NCI-H82 (cell line): ENCODE measurements at regions not wholly inside any gene's neighbourhood (a gene's known extent, or its start where the extent isn't known, plus 50 kb on each side); places are given as distances from the start of the nearest gene placed in this dataset.

ENCODE experiments used
- DNase-seq: peaks from one replicate; lab custom pipeline; 2025; lab: John Stamatoyannopoulos, UW

- no peak for DNase-seq
Observed at GRCh38 chr10:128711806-128712205, 585.6 kb upstream of the MKI67 start.

DNA sequence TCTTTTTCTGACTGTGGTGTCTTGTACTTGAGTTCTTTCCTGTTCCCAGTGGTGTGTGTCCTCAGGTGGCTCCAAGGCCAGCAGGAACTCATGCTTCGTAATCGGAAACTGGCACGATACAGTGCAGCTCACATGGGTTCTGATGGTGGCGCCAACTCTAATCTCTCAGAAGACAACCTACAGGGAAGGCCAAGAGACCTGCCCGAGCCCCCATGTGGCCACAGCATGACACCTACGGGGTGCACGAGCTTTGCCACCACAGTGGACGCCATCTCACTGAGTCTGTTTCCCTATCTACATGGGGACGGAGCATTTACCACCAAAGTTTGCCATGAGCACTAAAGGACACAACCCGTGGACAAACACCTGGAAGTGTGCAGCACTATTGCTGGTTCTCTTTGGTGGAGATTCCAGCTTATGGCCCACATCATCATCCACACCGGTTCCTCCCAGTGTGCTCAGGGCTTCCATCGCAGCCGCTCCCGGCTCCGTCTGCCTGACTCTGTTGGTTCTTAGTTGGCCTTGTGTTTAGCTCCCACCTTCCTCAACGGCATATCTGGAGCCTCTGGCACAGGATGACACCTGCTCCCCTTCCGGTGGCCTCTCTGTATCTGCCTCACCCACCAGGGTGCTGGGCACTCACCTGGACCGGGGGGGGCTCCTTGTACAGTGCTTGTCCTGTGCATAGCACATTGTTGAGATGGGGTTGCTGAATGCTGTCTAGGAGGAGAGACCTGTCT is 586.6 kb upstream of the MKI67 start:
- DNase-seq = no peak

- DNase-seq = no peak
Observed at GRCh38 chr10:128713471-128713870, 587.2 kb upstream of the MKI67 start.

- no peak for DNase-seq
Observed at GRCh38 chr10:128713874-128714570, 587.8 kb upstream of the MKI67 start.

DNA sequence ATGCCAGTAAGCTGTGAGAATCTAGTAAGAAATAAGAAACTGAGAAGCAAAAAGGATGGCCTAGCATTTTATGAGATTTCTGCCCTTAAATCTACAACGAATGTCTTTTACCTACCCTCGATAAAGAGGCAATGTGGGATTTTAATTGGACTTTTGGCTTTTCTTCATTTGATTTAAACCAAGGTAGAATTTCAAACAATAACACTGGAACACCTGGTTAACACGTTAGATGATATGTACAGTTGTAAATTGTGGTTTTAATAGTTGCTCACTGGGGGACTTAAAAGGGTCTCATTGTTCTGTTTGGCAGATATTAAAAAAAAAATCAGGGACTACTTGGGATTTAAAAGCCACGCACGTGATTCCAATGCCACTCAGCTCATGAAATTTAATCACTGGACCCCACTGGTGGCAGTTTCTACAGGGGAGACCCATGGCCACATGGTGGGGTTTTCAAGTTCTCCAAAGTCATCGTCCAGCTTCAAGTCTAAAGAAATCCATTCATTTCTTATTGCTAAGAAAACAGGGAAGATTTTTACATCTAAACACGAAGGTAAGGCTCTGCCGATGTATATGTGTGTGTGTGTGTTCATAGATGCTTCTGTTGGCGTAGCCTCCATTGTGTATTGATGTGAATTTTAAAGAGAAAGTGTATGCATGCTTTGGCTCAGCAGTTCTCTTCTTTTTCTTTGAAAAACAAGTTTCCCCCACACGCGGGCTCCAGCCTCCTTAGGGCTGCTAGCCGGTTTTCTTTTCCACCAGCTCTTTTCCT is 588.6 kb upstream of the MKI67 start:
- no peak for DNase-seq

DNA sequence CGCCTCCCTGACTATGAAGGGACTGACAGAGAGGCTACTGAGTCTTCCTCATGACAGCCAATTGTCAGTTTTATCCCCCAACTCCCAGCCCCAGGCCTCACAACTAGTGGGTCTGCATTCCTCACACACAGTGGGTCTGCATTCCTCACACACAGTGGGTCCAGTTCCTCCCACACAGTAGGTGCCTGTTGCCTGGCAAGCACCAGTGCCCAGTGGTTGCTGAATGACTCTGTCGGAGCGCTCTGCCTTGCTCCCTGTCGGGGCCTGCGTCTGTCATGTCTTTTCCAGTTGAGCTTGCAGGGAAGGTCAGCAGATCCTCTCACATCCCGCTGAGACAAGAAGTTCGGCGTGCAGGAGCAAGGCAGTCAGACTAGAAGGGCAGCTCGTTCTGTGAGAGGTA is 590.0 kb upstream of the MKI67 start:
- DNase-seq = no peak

DNA sequence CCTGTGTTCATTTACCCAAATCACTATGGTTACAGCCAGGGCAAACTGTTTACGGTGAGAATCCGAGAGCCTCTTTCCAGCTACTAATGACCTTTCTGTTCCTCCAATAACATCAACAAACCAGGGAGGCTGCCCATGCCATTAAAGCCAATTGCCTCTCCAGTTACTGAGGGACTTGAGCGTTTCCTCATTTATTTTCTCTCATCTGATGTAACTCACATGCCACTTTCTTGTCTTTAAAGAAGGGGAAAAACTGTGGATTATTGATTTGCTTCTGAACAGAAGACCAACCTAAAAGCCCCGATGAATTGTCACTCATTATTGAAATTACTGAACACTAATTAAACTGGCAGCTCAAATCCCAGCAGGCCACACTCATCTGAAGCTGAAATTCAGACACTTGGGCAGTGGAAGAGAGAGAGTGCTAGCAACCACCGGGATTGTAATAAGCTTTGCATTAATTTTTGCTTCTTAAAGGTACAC is 595.8 kb upstream of the MKI67 start:
- DNase-seq = no peak

- DNase-seq = no peak
Observed at GRCh38 chr10:128722947-128723346, 596.7 kb upstream of the MKI67 start.

GRCh38 chr10:128723631-128724205 is 597.5 kb upstream of the MKI67 start:
- DNase-seq = no peak

GRCh38 chr10:128725531-128725930 is 599.3 kb upstream of the MKI67 start:
- DNase-seq = no peak

DNA sequence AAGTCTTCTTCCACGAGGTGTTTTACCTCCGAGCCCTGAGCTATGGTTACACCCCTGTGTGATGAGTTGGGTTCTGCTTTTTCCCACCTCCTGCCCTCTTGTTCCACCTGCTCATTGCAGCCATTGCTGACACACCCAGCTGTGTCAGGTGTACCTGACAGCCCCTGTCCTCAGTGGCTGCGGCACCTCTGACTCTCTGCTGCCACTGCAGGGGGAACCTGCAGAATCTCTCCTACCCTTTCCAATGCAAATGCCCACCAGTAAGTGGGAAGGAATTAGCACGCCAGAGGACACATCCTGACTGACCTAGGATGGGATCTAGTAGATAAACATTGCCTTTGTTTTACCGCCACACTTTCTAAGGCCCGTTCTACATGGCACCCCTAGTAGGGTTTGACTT is 600.9 kb upstream of the MKI67 start:
- no peak for DNase-seq

DNA sequence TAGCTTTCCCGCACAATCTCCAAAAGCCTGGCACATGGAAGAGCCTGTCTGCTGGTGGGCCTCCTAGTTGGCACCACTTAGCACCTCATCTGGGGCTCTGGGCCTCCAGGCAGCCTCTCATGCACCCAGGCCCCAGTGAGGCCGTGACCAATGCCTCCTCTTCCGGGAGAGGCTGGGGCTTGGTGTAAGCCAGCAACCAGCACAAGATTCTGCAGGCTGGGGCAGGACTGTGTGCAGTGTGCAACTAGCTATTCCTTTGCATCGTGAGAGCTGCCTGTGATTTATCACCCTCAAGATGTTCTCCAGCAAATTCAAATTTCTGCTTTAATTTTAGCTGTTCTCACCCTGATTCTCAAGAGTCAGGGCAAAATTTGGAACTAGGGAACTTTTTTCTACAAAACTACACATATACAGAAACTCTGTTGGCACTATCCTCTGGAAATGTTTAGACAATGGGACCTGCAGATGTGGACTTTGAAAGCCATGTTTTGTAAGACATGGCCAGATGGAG is 603.7 kb upstream of the MKI67 start:
- DNase-seq = no peak

DNA sequence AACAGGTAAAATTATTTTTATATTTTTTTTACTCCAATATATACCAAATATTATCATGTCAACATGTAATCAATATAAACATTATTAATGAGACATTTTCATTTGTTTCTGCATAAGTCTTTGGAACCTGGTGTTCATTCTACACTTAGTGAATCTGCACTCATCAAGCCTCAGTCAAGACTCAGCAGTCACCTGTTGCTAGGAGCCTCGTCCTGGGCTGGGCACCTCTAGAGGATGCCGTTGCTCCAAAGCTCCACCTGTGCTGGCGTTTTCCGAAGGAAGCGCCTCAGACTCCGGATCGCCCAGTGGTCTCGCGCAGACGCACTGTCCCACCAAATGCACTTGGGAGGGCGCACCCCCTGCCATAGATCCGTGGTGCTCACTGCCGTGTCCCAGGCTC is 604.7 kb upstream of the MKI67 start:
- DNase-seq = no peak

- no peak for DNase-seq
Observed at GRCh38 chr10:128734161-128734560, 607.9 kb upstream of the MKI67 start.

- DNase-seq = no peak
Observed at GRCh38 chr10:128734734-128735133, 608.5 kb upstream of the MKI67 start.

- DNase-seq = no peak
Observed at GRCh38 chr10:128735996-128736395, 609.8 kb upstream of the MKI67 start.

DNA sequence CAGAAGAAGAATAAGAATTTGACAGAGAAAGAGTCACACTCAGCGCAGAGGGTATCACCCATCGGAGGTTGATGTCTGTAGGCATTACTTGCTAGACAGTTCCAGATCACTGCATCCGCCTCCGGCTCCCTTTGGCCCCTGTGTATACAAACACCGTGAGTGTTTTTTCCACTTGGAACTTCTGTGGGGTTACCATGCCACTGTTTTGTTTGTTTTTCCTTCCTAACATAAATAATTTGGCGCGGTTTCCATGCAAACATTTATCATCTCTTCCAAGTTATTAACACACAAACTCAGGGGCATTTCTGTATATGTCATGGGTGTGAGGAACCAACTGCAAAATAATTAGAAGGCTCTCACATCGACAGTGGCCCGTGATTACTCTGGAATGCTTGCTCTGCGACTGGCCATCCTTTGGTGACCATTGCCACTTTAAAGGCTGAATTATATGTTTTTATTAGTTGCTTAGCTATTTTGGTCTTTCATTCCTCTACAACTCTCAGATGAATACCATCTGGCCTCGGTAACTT is 612.2 kb upstream of the MKI67 start:
- DNase-seq = no peak

DNA sequence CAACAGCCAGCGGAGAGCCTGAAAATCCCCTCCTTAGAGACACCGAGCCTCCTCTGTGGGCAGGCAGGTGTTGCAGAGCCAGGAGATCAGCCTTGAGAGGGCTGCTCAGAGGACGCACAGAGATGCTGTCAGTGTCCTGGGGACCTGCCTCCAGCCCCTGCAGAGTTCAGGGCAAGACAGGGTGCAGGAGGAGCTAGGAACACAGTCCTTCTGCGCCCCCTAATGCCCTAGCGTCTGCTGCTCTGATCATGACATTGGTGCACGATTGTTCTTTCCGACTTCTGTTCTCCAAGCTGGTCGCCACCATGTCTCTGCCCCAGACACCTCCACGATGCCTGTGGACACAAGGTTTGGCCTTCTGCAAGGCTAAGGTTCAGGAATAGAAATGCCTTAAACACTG is 613.7 kb upstream of the MKI67 start:
- no peak for DNase-seq

- no peak for DNase-seq
Observed at GRCh38 chr10:128741180-128741579, 615.0 kb upstream of the MKI67 start.

- no peak for DNase-seq
Observed at GRCh38 chr10:128741680-128742079, 615.5 kb upstream of the MKI67 start.

DNA sequence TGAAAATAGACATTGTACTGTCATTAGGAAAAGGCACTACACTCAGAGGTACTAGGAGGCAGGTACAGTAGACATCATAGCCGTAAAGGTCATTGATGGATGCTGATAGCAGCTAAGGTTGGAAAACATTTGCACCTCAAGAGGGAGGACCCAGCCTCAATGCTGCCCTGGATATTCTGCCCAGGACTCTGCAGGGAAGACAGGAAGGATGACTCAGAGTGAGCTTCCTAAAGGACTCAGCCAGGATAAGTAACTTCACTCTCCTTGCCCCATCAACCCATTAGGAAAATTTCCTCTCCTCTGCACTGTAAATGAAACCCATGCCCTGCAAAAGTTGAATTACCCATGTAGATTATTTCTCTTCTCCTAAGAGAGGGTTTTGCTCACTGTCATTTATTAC is 617.9 kb upstream of the MKI67 start:
- no peak for DNase-seq

GRCh38 chr10:128744811-128745305 is 618.6 kb upstream of the MKI67 start:
- DNase-seq = no peak
